NCI-H2196 (cell line): ENCODE measurements at regions not wholly inside any gene's neighbourhood (a gene's known extent, or its start where the extent isn't known, plus 50 kb on each side); places are given as distances from the start of the nearest gene placed in this dataset.

ENCODE experiments used
- DNase-seq: peaks from one replicate; lab custom pipeline; 2025; ENCODE audit not compliant: unreplicated experiment; lab: John Stamatoyannopoulos, UW

DNA sequence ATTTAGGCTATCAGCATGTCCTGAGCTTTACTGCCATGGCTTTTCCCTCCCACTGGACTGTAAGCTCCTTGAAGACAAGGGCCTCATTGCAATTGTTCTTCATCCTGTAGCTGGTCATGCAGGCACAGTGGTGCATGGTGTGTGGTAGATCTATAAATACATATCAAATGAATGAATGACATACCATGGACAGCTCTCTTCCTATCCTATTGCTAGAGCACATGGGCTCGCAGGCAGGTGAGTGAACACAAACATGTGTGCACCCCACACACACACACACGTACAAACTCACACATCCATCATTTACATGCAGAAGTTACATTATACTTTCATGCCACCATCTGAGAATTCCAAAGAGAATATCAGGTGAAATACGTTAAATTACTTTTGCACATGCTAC, 172.9 kb upstream of the RUNX1 start:
- DNase-seq = no peak

- DNase-seq = no peak
Measured at GRCh38 chr21:35220301-35220700, 171.2 kb upstream of the RUNX1 start.

GRCh38 chr21:35219719-35220118, 170.6 kb upstream of the RUNX1 start:
- DNase-seq = no peak

- DNase-seq = no peak
Measured at GRCh38 chr21:35219291-35219690, 170.2 kb upstream of the RUNX1 start.

- peak; percentile 72 for DNase-seq
Measured at GRCh38 chr21:35217504-35218060, 168.5 kb upstream of the RUNX1 start.

DNA sequence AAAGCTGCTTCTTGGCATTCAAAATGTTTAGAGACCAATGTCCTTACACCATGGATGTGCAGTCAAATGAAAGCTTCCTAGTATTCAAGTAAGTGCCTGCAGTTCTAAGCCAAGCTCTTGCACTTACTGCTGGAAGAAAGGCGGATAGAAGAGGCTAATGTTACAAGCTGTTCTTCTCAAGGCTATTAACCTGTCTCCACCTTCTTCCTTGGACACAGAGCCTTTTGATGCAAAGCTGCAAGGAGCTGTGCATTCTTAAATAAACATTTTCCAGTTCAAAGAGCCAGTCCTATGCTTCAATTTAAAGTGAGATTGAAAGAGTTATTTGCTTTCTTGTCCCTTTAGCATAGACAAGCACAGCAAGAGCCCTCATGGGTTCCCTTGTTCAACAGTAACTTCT, 167.9 kb upstream of the RUNX1 start:
- DNase-seq = no peak

DNA sequence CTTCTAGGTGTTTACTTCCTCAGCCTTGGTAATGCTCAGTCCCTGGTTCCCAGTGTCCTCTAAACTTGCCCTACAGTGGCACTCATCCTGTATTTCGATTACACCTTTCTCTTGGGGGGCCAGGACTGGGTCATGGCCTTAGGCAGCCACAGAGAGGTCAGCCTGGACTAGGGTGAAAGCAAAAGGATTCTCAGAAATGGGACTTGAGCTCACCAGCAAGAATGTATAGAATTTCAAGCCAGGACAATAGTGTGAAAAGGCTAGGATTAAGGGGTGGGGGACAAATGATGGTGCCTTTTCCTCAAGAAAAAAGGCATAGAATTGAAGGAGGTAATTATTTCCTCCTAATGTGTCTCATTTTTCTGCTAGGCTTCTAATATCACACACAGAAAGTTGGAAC, 166.8 kb upstream of the RUNX1 start:
- DNase-seq = no peak

DNA sequence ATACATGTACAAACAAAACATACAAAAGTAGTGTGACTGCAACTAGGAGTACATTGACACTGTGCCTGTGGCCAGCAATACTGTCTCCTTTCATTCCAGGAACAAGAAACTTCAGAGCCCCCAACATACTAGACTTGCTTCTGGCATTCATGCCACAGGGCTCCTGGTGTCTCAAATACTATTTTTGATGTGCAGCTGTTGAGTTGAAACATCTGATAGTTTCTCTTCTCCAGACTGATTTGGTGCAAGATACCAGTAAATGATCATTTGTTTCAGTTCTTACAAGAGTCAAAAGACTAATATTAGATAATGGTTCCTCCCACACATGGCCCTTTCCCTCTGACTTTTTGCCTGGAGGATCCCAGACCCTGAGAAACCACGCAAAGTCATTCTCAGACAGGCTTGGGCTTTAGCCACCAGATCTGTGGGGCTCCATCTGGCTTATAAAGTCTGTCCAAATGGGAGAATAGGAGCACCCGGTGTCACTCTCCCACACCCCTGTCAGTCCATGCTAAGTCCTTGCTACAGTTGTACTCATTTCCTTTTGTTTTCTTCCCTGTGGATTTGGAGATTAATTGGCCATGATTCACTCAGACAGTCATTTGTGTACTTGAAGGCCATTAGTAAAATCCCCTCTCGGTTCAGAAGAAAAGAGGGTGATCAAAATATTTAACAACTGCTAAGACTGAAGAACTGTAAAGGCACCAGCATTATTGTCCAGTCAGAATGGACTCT, 163.5 kb upstream of the RUNX1 start:
- no peak for DNase-seq

DNA sequence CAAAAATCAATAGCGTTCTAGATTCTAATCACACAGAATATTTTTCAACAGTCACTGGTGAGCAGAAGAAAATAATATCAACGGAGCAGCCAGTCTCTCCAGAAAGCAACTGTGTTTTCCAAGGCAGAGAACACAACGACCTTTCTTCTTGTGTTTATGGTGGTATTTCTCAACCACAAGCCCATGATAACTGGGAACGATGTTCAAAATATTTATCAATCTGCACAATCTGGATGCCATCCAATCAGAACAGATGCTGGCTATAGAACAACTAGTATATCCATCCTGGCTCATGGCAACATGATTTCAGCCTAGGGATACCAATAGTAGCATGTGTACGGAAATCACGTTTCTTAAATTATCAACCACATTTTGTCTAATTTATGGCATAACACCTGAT, 162.7 kb upstream of the RUNX1 start:
- DNase-seq = no peak

DNA sequence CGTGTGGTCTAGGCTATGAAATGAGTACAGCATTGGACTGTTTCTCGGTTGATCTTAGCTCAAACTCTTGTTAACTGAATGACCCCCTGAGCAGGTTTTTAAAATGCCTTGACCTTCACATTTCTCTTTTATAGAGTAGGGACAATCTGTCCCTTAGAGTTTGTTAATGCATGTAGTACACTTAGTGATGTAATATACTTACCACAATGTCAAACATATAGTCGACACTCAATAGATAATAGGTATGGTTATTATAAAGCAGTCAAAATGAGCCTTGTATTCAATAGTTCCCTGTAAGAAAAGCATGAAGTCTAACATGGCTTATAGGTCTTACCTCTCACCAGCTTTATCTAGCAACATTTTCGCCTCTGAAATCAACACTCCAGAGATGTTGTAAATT, 161.0 kb upstream of the RUNX1 start:
- no peak for DNase-seq

GRCh38 chr21:35208810-35209517, 159.9 kb upstream of the RUNX1 start:
- DNase-seq = no peak

DNA sequence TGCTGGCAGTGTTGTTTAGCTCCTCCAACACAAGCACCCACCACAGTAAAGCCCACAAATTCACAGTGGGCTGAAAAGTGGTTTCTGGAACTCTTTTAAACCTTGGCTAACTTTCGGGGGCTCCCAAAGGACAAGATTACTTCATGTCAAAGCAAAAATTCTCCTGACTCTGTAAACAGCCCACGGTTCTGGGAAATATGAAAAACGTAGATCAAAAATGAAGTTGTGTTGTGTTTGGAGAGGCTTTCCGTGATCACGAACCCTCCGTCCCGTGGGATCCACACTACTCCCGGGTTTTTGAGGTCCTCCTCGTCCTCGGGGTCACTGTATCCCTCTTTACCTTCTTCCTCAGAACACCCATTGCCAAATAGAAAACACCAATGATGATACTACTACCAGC, 159.0 kb upstream of the RUNX1 start:
- DNase-seq = no peak

GRCh38 chr21:35207322-35207721, 158.2 kb upstream of the RUNX1 start:
- DNase-seq = no peak

GRCh38 chr21:35206141-35207125, 157.3 kb upstream of the RUNX1 start:
- DNase-seq = peak; percentile 38

DNA sequence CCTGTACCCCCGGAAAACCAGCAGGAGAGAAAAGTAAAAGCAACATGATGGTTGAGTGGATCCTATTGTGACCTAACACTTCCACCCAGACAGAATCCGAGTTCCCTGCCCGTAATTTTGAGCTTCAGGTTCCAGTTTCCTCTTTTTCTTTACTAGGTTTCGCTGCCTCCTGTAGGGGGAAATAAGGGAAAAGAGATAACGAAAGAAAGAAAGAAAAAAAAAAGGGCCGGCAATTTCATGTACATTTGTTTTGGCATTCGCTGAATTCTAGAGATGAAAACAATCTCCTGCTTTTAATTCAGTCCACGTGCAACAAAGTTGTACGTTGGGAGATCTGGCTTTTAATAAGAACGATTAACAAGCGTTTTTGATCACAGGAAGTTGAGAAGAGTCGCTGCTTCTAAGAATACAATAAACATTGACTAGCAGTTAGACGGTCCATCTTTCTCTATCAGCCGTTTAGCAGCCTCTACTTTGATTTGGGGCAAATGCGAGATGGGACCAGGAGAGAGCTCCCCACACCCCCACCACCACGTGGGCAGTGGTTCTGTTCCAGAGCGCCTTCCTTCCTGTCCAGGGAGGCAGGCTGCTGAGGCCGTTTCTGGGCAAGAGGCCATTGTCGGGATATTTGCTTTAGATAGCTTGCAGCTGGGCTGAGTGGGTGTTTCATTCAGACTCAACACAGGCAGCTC, 155.9 kb upstream of the RUNX1 start:
- DNase-seq = peak; percentile 80

DNA sequence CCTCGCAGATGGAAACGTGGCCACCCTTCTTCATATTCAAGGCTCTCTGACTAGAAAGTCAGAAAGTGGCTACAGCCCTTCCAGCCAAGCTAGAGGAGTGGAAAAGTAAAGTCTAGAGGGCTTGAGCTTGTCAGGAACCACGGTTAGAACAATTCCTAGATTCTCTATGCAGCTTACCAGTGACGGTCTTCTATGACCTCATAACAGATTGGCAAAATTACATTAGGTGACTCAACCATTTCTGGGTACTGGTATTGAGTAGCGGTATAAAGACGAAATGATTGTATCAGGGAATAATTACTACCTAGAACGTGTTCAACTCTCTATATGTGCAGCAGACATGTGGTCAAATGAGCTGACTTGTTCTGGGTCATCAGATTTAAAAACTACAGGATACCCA, 155.0 kb upstream of the RUNX1 start:
- no peak for DNase-seq

GRCh38 chr21:35203093-35203977, 154.2 kb upstream of the RUNX1 start:
- DNase-seq = no peak

- DNase-seq = no peak
Measured at GRCh38 chr21:35202431-35202830, 153.3 kb upstream of the RUNX1 start.

DNA sequence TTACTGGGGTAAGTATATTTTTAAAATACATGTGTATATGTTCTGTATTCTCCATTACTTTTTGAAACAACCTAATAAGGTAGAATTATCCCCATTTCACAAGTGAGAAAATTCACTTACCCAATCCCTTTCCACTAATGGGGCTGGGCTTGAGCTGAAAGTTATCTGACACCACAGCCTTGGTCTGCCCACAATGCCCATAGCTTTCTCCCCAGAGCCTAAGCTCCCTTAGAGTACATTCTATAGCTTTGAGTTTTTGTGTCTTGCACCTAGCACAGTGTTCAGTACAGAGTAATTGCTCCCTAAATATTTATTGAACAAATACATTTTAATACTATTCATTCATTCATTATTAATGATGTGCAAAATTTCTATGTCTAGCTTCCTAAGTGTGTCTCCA, 152.7 kb upstream of the RUNX1 start:
- no peak for DNase-seq

- DNase-seq = no peak
Measured at GRCh38 chr21:35201288-35201687, 152.2 kb upstream of the RUNX1 start.
